ENCODE measurements at regions not wholly inside any gene's neighbourhood (a gene's known extent, or its start where the extent isn't known, plus 50 kb on each side); places are given as distances from the start of the nearest gene placed in this dataset.

DNA sequence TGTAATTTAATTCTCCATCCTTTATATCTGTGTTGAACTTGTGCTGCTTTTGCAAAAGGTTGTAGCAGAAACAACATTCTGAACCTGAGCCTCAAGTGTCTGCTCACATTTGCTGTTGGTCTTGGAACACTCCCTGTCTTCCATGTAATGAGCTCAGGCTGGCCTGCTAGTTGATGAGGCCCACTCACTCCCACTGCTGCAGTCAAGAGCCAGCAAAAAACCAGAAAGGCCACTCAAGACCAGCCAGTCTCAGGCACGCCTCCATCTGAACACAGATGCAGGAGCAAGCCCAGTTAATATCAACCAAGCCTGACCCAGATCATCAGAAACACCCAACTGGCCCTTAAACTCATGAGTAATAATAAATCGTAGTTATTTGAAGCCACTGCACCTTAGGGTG, 342.2 kb upstream of the NFIA start:
- no peak for ATAC-seq (ENCODE audit: poor library complexity)
- no peaks in the 10 kb centered on the region for H3K4me1 ChIP-seq (ENCODE audit: insufficient read depth, low read length)
- no peak overlapping the region for H3K4me3 ChIP-seq (ENCODE audit: low read length)
- Mint-ChIP-seq H3K27ac (no peak overlapping the region), H3K27me3 (no peaks in the 10 kb centered on the region), H3K4me3 (no peak overlapping the region), H3K4me1 (ENCODE audit: low read depth) (no peaks in the 10 kb centered on the region), H3K9me3 (no peaks in the 10 kb centered on the region), H3K36me3 (ENCODE audit: low read depth) (no peaks in the 10 kb centered on the region)
- TF ChIP-seq, protein P1, sequence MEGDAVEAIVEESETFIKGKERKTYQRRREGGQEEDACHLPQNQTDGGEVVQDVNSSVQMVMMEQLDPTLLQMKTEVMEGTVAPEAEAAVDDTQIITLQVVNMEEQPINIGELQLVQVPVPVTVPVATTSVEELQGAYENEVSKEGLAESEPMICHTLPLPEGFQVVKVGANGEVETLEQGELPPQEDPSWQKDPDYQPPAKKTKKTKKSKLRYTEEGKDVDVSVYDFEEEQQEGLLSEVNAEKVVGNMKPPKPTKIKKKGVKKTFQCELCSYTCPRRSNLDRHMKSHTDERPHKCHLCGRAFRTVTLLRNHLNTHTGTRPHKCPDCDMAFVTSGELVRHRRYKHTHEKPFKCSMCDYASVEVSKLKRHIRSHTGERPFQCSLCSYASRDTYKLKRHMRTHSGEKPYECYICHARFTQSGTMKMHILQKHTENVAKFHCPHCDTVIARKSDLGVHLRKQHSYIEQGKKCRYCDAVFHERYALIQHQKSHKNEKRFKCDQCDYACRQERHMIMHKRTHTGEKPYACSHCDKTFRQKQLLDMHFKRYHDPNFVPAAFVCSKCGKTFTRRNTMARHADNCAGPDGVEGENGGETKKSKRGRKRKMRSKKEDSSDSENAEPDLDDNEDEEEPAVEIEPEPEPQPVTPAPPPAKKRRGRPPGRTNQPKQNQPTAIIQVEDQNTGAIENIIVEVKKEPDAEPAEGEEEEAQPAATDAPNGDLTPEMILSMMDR (IDR thresholded peaks at IDR 0.05) = no peak
- no peaks in the 10 kb centered on the region for H3K27me3 ChIP-seq (ENCODE audit: control insufficient read depth in 1 of 2, insufficient read depth in 2 of 2, low read length in 2 of 2)
- no peak for DNase-seq
- H3K27ac ChIP-seq (ENCODE audit: low read depth in 1 of 2, low read length in 2 of 2) = no peak overlapping the region
- intact Hi-C loops (cut with DNase I, micrococcal nuclease) = no loop called here
- POLR2A ChIA-PET = no interaction called here
- H3K9me3 ChIP-seq (ENCODE audit: control insufficient read depth in 1 of 2, insufficient read depth in 1 of 2, low read length in 2 of 2) = no peaks in the 10 kb centered on the region
- CTCF ChIA-PET = no interaction called here
- no peaks in the 10 kb centered on the region for H3K36me3 ChIP-seq (ENCODE audit: insufficient read depth, low read length)

DNA sequence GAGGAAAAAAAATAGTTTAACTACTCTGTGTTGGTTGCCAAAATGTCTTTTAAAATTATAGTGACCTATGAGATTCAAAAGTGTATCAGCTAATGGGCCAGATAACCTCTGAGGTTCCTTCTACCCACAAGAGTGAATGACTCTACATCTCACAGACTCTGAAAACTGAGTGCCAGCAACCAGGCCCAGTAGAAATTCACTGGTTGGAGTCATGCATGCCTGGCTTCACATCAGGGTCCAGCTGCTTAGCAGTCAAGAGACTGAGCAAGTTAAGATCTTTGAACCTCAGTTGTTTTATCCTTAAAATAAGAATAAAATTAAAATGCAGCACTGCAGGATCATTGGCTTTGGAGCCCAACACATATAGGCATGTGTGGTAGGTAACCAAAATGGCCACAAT, 342.6 kb upstream of the NFIA start:
- H3K4me1 ChIP-seq (ENCODE audit: insufficient read depth, low read length) = no peaks in the 10 kb centered on the region
- no peaks in the 10 kb centered on the region for H3K27me3 Mint-ChIP-seq
- ChIA-PET POLR2A (no interaction called here), CTCF (no interaction called here)
- H3K4me1 Mint-ChIP-seq (ENCODE audit: low read depth) = no peaks in the 10 kb centered on the region
- no peak overlapping the region for H3K4me3 ChIP-seq (ENCODE audit: low read length)
- H3K27ac Mint-ChIP-seq = no peak overlapping the region
- no peaks in the 10 kb centered on the region for H3K9me3 ChIP-seq (ENCODE audit: control insufficient read depth in 1 of 2, insufficient read depth in 1 of 2, low read length in 2 of 2)
- no peaks in the 10 kb centered on the region for H3K27me3 ChIP-seq (ENCODE audit: control insufficient read depth in 1 of 2, insufficient read depth in 2 of 2, low read length in 2 of 2)
- DNase-seq = no peak
- no peak overlapping the region for H3K27ac ChIP-seq (ENCODE audit: low read depth in 1 of 2, low read length in 2 of 2)
- intact Hi-C loops (cut with DNase I, micrococcal nuclease) = no loop called here
- H3K36me3 ChIP-seq (ENCODE audit: insufficient read depth, low read length) = no peaks in the 10 kb centered on the region
- TF ChIP-seq, protein P1 (IDR thresholded peaks at IDR 0.05) = no peak
- no peaks in the 10 kb centered on the region for H3K9me3 Mint-ChIP-seq
- H3K36me3 Mint-ChIP-seq (ENCODE audit: low read depth) = no peaks in the 10 kb centered on the region
- no peak overlapping the region for H3K4me3 Mint-ChIP-seq
- ATAC-seq (ENCODE audit: poor library complexity) = no peak

DNA sequence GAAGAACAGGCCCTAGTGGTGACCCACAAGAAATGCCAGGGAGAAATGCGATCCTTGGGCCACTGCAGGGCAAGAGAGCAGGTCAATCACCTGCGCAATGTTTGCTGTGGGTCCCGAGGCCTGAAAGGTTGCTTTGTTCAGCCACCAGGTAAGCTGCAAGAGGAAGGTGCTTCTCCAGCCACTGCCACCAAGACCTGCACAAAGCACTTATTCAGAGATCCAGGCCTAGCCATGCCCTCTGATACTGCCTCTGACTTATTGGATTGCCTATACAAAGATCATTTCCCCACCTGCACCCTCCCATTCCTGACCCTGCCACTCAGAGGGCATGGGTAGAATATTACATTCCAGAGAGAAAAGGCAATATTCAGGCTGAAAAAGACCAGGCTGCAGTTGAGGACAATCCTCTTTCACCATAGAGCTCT, 349.4 kb upstream of the NFIA start:
- Histone ChIP-seq H3K27ac (ENCODE audit: low read depth in 1 of 2, low read length in 2 of 2) (no peak overlapping the region), H3K4me3 (ENCODE audit: low read length) (no peak overlapping the region), H3K27me3 (ENCODE audit: control insufficient read depth in 1 of 2, insufficient read depth in 2 of 2, low read length in 2 of 2) (no peaks in the 10 kb centered on the region), H3K4me1 (ENCODE audit: insufficient read depth, low read length) (no peaks in the 10 kb centered on the region), H3K36me3 (ENCODE audit: insufficient read depth, low read length) (no peaks in the 10 kb centered on the region), H3K9me3 (ENCODE audit: control insufficient read depth in 1 of 2, insufficient read depth in 1 of 2, low read length in 2 of 2) (no peaks in the 10 kb centered on the region)
- Mint-ChIP-seq H3K27me3 (no peaks in the 10 kb centered on the region), H3K4me1 (ENCODE audit: low read depth) (no peaks in the 10 kb centered on the region), H3K9me3 (no peaks in the 10 kb centered on the region), H3K36me3 (ENCODE audit: low read depth) (no peaks in the 10 kb centered on the region), H3K27ac (no peak overlapping the region), H3K4me3 (no peak overlapping the region)
- POLR2A ChIA-PET = no interaction called here
- CTCF ChIA-PET = no interaction called here
- ATAC-seq (ENCODE audit: poor library complexity) (no peak), DNase-seq (no peak)
- intact Hi-C loops (cut with DNase I, micrococcal nuclease) = no loop called here
- TF ChIP-seq, protein P1 (IDR thresholded peaks at IDR 0.05) = no peak

Data from CD4-positive, alpha-beta T cell (primary cell).